Suppressor macrophage (primary cell): ENCODE measurements at regions not wholly inside any gene's neighbourhood (a gene's known extent, or its start where the extent isn't known, plus 50 kb on each side); places are given as distances from the start of the nearest gene placed in this dataset.
"Not testable (repeated sequence)": the region's sequence is repeated elsewhere in the genome, so short reads cannot be mapped to it uniquely, and the experiment has no call there.

Experiments
- DNase-seq, 4 experiments: peaks; one replicate each; pipeline ENCODE4 v3.0.0-alpha.2; 2020 to 2022

- no peak for DNase-seq
Observed at GRCh38 chr3:525415-525814, 328.9 kb downstream of the CHL1 start.

- DNase-seq = peak in 2 of 4 experiments; percentile 18 to 35
Observed at GRCh38 chr3:535566-536416, 339.2 kb downstream of the CHL1 start.

DNA sequence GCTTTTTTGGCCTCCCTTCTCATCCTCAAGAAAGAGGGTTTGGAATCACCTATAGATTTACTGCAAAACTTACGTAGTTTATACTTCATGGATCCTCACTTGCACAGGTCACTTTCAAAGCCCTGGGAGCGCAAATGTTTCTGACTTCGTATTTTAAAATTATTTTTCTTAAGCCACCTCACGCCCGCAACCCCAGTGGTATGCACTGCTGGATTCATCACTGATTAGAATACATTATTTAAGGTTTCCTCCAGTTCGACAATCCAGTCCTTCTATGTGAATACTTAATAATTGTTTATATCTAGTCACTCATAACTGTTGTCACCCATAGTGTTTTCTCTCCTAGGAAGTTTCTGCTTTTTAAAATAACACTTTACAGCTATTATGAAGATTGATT, 339.9 kb downstream of the CHL1 start:
- DNase-seq = no peak

GRCh38 chr3:541062-541801, 344.7 kb downstream of the CHL1 start:
- DNase-seq = no peak

DNA sequence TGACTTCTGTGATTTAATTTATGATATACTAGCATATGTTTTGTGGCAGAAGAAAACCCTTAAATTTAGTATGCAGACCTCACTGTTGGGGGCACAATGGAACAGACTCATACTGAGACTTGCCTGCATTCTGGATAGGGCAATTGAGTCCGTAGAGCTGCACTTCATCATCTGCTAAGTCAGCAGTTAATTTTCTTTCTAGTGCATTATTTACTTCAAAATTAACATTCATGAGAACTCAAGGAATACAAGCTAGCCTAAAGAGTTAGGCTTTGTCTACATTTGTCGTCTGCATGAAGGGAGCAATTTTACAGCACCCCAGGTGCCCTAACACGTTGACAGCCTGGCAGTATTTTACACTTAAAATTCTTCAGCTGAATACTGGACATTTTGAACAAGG, 345.5 kb downstream of the CHL1 start:
- no peak for DNase-seq

DNA sequence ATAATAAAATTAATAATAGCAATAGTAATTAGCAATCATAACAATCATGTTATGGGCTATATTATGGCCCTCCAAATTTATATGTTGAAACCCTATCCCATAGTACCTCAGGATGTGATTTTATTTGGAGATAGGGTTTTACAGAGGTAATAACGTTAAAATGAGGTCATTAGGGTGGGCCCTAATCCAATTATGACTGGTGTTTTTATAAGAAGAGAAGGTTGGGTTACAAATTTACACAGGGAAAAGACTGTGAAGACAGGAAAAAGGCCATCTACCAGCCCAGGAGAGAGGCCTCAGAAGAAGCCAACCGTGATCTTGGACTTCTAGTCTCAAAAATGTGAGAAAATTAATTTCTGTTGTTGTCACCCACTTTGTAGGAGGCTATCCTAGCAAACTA, 353.1 kb downstream of the CHL1 start:
- DNase-seq = no peak

GRCh38 chr3:550471-550870, 353.9 kb downstream of the CHL1 start:
- no peak for DNase-seq

DNA sequence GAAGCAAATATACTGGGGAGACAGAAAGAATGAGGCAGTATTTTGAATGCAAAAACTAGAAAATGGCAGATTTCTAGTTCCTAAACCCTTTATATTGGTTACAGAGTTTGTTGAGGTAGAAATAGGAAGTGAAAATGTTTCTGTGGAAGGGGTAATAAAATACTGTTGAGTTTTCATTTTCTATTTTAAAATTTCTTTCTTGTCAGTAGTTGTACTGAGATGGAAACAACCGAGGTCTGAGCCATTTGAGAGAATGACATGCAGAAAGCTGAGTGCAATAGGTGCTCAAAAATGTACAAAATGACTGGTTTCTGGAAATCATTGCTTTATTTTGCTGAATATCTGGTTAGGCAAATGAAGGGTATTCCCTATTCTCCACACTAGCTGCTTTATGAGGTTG, 361.4 kb downstream of the CHL1 start:
- DNase-seq = no peak

GRCh38 chr3:567488-568185, 371.1 kb downstream of the CHL1 start:
- DNase-seq = no peak

GRCh38 chr3:579529-579928, 383.0 kb downstream of the CHL1 start:
- DNase-seq = not testable (repeated sequence)

- DNase-seq = not testable (repeated sequence)
Observed at GRCh38 chr3:589066-589465, 392.5 kb downstream of the CHL1 start.

GRCh38 chr3:597304-597703, 400.7 kb downstream of the CHL1 start:
- DNase-seq = not testable (repeated sequence)

GRCh38 chr3:597746-598145, 401.2 kb downstream of the CHL1 start:
- DNase-seq = not testable (repeated sequence)

- not testable (repeated sequence) for DNase-seq
Observed at GRCh38 chr3:607480-607879, 410.9 kb downstream of the CHL1 start.

DNA sequence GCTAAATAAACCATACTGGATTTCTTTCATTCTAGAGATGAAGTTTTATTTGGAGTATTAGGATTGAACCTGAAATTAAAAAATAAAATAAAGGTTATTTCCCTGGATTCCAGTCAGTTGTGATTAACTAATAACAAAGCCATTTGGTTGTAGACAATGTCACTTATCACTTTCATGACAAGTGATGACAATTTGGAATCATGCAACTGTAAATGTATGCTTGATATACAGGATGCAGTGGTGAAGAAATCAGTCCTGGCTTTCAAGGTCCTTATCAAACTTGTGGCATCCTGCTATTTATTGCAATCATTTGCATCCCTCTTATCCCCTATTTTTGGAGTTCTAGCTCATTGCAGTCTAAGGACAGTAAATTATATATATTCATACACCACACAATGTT, 425.2 kb downstream of the CHL1 start:
- DNase-seq = no peak

- no peak for DNase-seq
Observed at GRCh38 chr3:622314-622713, 425.8 kb downstream of the CHL1 start.

DNA sequence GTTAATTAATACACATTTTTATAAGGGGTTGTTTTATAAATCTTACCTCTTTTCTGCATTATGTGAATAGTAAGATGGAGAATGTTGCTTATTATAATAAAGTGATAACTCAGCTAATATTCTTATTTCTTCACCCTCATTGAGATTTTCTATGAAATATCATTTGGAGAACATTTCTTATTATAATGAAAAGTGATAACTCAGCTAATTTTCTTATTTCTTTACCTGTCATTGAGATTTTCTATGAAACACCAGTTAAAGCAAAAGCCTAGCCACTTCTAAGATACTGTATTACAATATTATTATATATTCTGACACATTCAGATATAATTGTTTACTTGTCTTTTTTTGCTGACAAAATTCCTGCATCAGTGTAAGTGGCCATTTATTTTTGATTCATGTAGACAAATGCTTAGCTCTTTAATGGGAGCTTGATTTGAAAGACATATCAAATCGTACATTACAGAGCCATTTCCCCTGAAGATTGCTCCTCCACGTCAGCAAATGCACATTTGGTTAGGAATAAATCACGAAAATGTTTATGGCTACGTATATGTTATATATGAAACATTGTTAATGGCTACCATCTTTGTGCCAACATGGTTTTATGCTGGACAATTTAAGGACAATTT, 427.5 kb downstream of the CHL1 start:
- no peak for DNase-seq

DNA sequence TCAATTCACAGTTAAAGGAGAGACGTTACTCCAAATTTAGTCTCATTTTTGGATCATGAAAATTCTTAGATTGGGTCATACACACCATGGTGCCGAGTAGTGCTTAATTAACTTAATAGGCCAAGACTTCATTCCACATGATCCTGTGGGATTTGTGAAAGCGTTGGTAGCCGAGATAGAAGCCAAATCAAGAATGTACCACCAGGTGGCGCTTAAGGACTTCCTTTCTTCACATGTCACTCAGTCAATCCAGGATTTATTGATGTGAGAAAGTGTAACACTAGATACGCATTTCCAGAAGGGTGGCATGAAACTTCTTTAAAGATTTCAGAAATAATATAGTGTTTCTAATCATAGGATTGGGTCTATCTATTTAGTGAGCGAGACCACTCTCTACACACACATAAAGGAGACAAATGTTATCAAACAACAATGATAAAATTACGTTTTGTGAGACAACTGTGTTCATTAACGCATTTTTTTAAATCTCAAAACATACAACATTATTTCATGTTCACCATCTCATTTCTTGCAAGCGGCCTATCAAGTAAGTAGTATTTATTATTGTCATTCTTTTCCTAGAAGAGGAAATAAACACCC, 436.1 kb downstream of the CHL1 start:
- DNase-seq = peak; percentile 53 to 70 (median 56)

DNA sequence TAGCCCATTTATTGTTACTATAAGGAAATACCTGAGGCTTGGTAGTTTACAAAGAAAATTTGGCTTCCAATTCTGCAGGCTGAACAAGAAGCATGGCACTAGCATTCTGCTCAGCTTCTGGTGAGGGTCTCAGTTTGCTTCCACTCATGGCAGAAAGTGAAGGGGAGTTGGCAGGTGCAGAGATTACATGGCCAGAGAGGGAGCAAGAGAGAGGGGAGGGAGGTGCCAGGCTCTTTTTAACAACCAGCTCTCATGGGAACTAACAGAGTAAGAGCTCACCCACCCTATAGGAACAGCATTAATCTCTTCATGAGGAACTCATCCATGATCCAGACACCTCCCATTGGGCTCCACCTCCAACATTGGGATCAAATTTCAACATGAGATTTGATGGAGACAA, 437.9 kb downstream of the CHL1 start:
- DNase-seq = no peak

DNA sequence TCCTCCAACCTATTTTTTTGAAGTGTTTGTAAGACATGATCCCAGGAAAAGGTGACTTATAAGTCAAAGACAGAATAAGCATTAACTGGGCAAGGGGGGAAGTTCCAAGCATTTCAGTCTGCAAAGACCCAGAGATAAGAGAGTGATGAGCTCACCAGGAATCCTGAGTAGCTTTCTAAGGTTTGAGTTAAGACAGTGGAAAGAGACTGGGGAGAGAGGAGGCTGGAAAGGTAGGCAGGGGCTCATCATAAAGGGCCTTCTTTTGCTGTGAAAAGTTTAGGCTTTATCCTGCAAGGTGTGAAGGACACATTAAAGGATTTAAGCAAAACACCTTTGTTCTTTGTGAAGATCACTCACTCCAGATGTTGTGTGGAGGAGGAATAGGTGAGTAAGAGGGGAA, 438.8 kb downstream of the CHL1 start:
- DNase-seq = no peak

DNA sequence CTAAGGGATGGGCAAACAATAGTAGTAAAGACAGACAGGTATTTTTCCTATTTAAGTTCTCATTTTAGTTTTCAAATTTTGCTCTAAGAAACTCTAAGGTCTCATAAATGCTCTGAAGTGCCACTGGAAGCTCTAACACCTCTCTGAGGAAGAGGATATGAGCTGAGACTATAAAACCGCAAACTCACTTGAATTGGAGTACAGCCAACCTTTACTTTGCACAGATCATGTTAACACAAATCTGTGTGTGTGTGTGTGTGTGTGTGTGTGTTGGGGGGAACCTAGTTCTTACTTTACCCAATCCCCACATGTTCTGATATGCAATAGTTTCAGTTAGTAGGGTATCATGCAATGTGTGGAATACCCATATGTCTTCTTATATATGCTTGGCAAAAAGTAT, 446.8 kb downstream of the CHL1 start:
- DNase-seq = no peak

DNA sequence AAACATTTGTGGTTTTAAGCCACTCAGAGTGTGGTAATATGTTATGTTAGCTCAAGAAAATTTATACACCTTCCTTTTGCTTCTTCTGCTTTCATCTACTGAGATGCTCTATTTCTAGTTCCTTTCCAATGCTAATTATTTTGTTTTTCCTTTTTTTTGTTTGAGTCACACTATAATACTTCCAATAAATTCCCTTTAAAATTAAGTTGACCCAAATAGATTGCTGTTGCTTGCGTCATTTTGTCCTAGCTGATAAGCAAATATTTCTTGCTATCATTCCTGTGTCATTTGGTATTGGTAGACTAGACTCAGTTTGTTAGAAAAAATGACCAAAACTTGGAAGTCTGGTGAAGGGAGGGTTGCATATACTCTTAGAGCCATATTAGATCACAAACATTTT, 437.0 kb upstream of the CNTN6 start:
- no peak for DNase-seq

DNA sequence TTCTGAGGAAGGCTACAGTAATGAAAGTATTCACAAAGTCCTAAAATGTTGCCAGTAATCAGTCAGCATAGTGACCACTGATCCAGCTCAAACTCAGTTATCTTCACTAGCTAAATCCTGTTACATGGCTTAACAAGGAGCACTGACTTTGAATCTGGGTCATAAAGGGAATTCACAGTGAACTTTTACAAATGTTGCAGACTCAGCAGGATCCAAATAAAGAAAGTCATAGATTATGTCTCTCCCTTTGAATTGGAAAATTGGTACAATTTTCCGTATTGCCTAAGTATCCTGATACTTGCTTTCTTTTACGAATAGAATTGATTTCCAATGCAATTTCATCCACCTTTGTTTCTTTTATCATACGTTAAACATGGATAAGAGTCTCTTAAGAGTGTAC, 431.5 kb upstream of the CNTN6 start:
- no peak for DNase-seq
